Gastrocnemius medialis (tissue), 4 donors: ENCODE measurements at regions not wholly inside any gene's neighbourhood (a gene's known extent, or its start where the extent isn't known, plus 50 kb on each side); places are given as distances from the start of the nearest gene placed in this dataset.

ENCODE experiments used
- CTCF ChIP-seq, 5 experiments: fragments of 450-650 bp in 3 of 5; fragments of 200-600 bp in 2 of 5; sonication (generic) in 2 of 5; IDR thresholded peaks in 4 of 5; conservative IDR thresholded peaks in 1 of 5; 1 replicate in 4 of 5; 2 replicates in 1 of 5; pipeline ENCODE4 v1.5.1; 2016 to 2019; ENCODE audit warnings: antibody characterized with exemption in 5 of 5, mild to moderate bottlenecking in 3 of 5, moderate library complexity in 3 of 5
- POLR2A ChIP-seq, 2 donors: fragments of 450-650 bp; IDR thresholded peaks; one replicate each; pipeline ENCODE4 v1.6.1; 2017; ENCODE audit warnings: antibody characterized with exemption in 2 of 2, mild to moderate bottlenecking in 2 of 2, moderate library complexity in 2 of 2

- TF ChIP-seq CTCF (IDR thresholded peaks at IDR 0.05 in 4 of 5, conservative IDR thresholded peaks at IDR 0.05 in 1 of 5) (no peak), POLR2A (IDR thresholded peaks at IDR 0.05) (no peak)
These were observed 376.2 kb upstream of the SEMA3C start for GRCh38 chr7:81294897-81295515.
